Left ventricle myocardium inferior (tissue), 1 donor: ENCODE measurements at regions not wholly inside any gene's neighbourhood (a gene's known extent, or its start where the extent isn't known, plus 50 kb on each side); places are given as distances from the start of the nearest gene placed in this dataset.

Experiments used
- DNase-seq: peaks from one replicate; pipeline ENCODE4 v3.0.0-alpha.2; 2020
- H3K27ac ChIP-seq: fragments of 200-600 bp; replicated peaks from 2 replicates; pipeline ENCODE4 v1.8.0; 2021
- H3K27me3 ChIP-seq: fragments of 200-600 bp; 2 replicates; pipeline ENCODE4 v1.8.0; 2021; ENCODE audit warnings: low read depth
- H3K36me3 ChIP-seq: fragments of 200-600 bp; 2 replicates; pipeline ENCODE4 v1.8.0; 2021
- H3K4me1 ChIP-seq: fragments of 200-600 bp; 2 replicates; pipeline ENCODE4 v1.8.0; 2021
- H3K4me3 ChIP-seq: fragments of 200-600 bp; 2 replicates; pipeline ENCODE4 v1.8.0; 2021; ENCODE audit warnings: mild to moderate bottlenecking, moderate library complexity
- H3K9me3 ChIP-seq: fragments of 200-600 bp; replicated peaks from 2 replicates; pipeline ENCODE4 v1.8.0; 2021
- CTCF ChIP-seq: fragments of 200-600 bp; IDR thresholded peaks from 2 replicates; pipeline ENCODE4 v1.8.0; 2021; ENCODE audit warnings: antibody characterized with exemption, mild to moderate bottlenecking, borderline replicate concordance
- intact Hi-C: fragments of 100-400 bp; cut with micrococcal nuclease; formaldehyde crosslinking; loops from one replicate; pipeline ENCODE4 v1.11.0; 2022
- donor health status: DM: no; HTN: yes; CAD: no; lungs with severe emphysema.

DNA sequence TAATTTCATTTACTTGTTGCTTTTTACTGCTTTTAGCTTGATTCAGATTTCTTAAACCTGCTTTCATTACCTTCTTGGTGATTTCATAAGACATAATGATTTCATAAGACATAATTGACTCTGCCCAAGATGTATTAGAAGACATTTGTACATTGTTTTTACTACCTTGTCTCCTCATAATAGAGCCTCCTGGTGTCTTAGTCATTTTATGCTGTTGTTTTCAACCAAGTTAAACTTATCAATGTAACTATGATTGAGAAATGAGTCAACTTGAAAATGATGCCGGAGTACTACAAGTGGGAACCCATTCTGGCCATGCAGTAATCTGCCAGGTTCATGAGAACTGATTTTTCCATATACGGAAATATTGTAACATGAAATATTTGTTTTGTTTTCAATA, 573.6 kb downstream of the MMUT start:
- no peak overlapping the region for H3K4me3 ChIP-seq
- H3K27me3 ChIP-seq: no peaks in the 10 kb centered on the region
- intact Hi-C loops: no loop called here
- DNase-seq: no peak
- no peak for TF ChIP-seq CTCF
- no peak overlapping the region for H3K27ac ChIP-seq
- H3K9me3 ChIP-seq: no peaks in the 10 kb centered on the region
- no peaks in the 10 kb centered on the region for H3K36me3 ChIP-seq
- no peaks in the 10 kb centered on the region for H3K4me1 ChIP-seq

GRCh38 chr6:48883116-48883515, 579.9 kb downstream of the MMUT start:
- Histone ChIP-seq H3K4me3 (no peak overlapping the region), H3K36me3 (no peaks in the 10 kb centered on the region), H3K4me1 (no peaks in the 10 kb centered on the region), H3K27me3 (no peaks in the 10 kb centered on the region), H3K9me3 (peaks cover 5% of the 10 kb centered on the region), H3K27ac (no peak overlapping the region)
- no peak for DNase-seq
- no peak for TF ChIP-seq CTCF
- intact Hi-C loops: no loop called here

GRCh38 chr6:48881551-48881950, 581.5 kb downstream of the MMUT start:
- DNase-seq: no peak
- intact Hi-C loops: no loop called here
- no peak overlapping the region for H3K27ac ChIP-seq
- H3K9me3 ChIP-seq: peaks cover 5% of the 10 kb centered on the region
- no peaks in the 10 kb centered on the region for H3K27me3 ChIP-seq
- no peak overlapping the region for H3K4me3 ChIP-seq
- H3K4me1 ChIP-seq: no peaks in the 10 kb centered on the region
- no peak for TF ChIP-seq CTCF
- H3K36me3 ChIP-seq: no peaks in the 10 kb centered on the region

DNA sequence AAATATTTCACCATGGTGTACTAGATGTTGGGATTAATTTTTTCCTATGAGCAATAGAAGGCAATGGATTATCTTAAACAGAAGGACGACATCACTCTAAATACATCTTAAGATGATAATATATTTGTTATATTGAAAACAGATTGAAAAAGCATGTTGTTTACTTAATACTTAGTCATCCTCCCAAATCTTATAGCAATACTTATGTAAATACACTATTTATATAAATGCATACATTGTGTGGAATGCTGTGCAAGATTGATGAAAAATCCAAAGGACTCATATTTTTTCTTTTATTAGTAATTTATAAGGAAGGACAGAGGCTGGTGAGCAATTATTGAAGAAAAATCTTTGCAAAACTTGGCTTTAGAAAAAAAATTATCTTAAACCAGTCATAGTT, 593.5 kb downstream of the MMUT start:
- H3K4me3 ChIP-seq: no peak overlapping the region
- DNase-seq: no peak
- TF ChIP-seq CTCF: no peak
- intact Hi-C loops: no loop called here
- peaks cover 3% of the 10 kb centered on the region for H3K9me3 ChIP-seq
- no peaks in the 10 kb centered on the region for H3K27me3 ChIP-seq
- no peaks in the 10 kb centered on the region for H3K4me1 ChIP-seq
- H3K27ac ChIP-seq: no peak overlapping the region
- no peaks in the 10 kb centered on the region for H3K36me3 ChIP-seq

GRCh38 chr6:48866682-48867081, 596.4 kb downstream of the MMUT start:
- TF ChIP-seq CTCF: no peak
- Histone ChIP-seq H3K27ac (no peak overlapping the region), H3K27me3 (no peaks in the 10 kb centered on the region), H3K4me1 (no peaks in the 10 kb centered on the region), H3K4me3 (no peak overlapping the region), H3K36me3 (no peaks in the 10 kb centered on the region), H3K9me3 (peaks cover 15% of the 10 kb centered on the region)
- no peak for DNase-seq
- intact Hi-C loops: no loop called here

- no peak for DNase-seq
- Histone ChIP-seq H3K36me3 (no peaks in the 10 kb centered on the region), H3K9me3 (peaks cover 15% of the 10 kb centered on the region), H3K4me1 (no peaks in the 10 kb centered on the region), H3K27ac (no peak overlapping the region), H3K4me3 (no peak overlapping the region), H3K27me3 (no peaks in the 10 kb centered on the region)
- intact Hi-C loops: no loop called here
- TF ChIP-seq CTCF: no peak
Observed at GRCh38 chr6:48860175-48860574, 602.9 kb downstream of the MMUT start.
